Esophagus mucosa (tissue), 1 donor: ENCODE measurements at regions not wholly inside any gene's neighbourhood (a gene's known extent, or its start where the extent isn't known, plus 50 kb on each side); places are given as distances from the start of the nearest gene placed in this dataset.
"Not testable (repeated sequence)": the region's sequence is repeated elsewhere in the genome, so short reads cannot be mapped to it uniquely, and the experiment has no call there.

Experiments
- ATAC-seq: fragments of 200-7000 bp; cut with Tn5 transposase; one replicate; pipeline ENCODE4 v1.9.1; 2020
- donor health status: DM: yes; HTN: yes; CAD: no.

- ATAC-seq = no peak
Observed at GRCh38 chr16:17983114-17983513, 353.4 kb downstream of the NPIPA8 start.

GRCh38 chr16:17977260-17977659 is 359.3 kb downstream of the NPIPA8 start:
- no peak for ATAC-seq

- no peak for ATAC-seq
Observed at GRCh38 chr16:17972460-17972943, 364.0 kb downstream of the NPIPA8 start.

- no peak for ATAC-seq
Observed at GRCh38 chr16:17970816-17971331, 365.7 kb downstream of the NPIPA8 start.

GRCh38 chr16:17970157-17970765 is 366.3 kb downstream of the NPIPA8 start:
- no peak for ATAC-seq

- ATAC-seq = no peak
Observed at GRCh38 chr16:17965133-17965900, 371.2 kb downstream of the NPIPA8 start.

GRCh38 chr16:17964196-17964595 is 372.3 kb downstream of the NPIPA8 start:
- no peak for ATAC-seq

- ATAC-seq = no peak
Observed at GRCh38 chr16:17963185-17963836, 373.2 kb downstream of the NPIPA8 start.

- ATAC-seq = no peak
Observed at GRCh38 chr16:17962726-17963125, 373.8 kb downstream of the NPIPA8 start.

- ATAC-seq = not testable (repeated sequence)
Observed at GRCh38 chr16:17961822-17962221, 374.7 kb downstream of the NPIPA8 start.

GRCh38 chr16:17951378-17951777 is 385.2 kb downstream of the NPIPA8 start:
- ATAC-seq = no peak

- no peak for ATAC-seq
Observed at GRCh38 chr16:17949982-17950250, 386.6 kb downstream of the NPIPA8 start.

GRCh38 chr16:17949141-17949981 is 387.2 kb downstream of the NPIPA8 start:
- ATAC-seq = no peak

GRCh38 chr16:17947637-17948036 is 388.9 kb downstream of the NPIPA8 start:
- ATAC-seq = no peak

- no peak for ATAC-seq
Observed at GRCh38 chr16:17947165-17947564, 389.4 kb downstream of the NPIPA8 start.

- ATAC-seq = no peak
Observed at GRCh38 chr16:17945080-17945601, 391.4 kb downstream of the NPIPA8 start.

GRCh38 chr16:17944345-17944744 is 392.2 kb downstream of the NPIPA8 start:
- ATAC-seq = no peak

- no peak for ATAC-seq
Observed at GRCh38 chr16:17942067-17942466, 394.5 kb downstream of the NPIPA8 start.

GRCh38 chr16:17940584-17941364 is 395.8 kb downstream of the NPIPA8 start:
- no peak for ATAC-seq

- ATAC-seq = no peak
Observed at GRCh38 chr16:17939723-17940122, 396.8 kb downstream of the NPIPA8 start.

- ATAC-seq = no peak
Observed at GRCh38 chr16:17939122-17939536, 397.4 kb downstream of the NPIPA8 start.

- no peak for ATAC-seq
Observed at GRCh38 chr16:17938546-17938945, 398.0 kb downstream of the NPIPA8 start.
